ENCODE measurements at regions not wholly inside any gene's neighbourhood (a gene's known extent, or its start where the extent isn't known, plus 50 kb on each side); places are given as distances from the start of the nearest gene placed in this dataset.
A peak's percentile ranks its signal among the peaks of the same experiment; 100 is the strongest.

- no peak overlapping the region for H3K4me3 ChIP-seq (ENCODE audit: low read length)
- no peak for DNase-seq (ENCODE audit: low read depth)
- no peak for TF ChIP-seq CTCF (conservative IDR thresholded peaks at IDR 0.05; ENCODE audit: low read length)
Measured at GRCh38 chr6:11414176-11414963, 123.2 kb upstream of the TMEM170B start.

GRCh38 chr6:11413728-11414127, 123.8 kb upstream of the TMEM170B start:
- no peak overlapping the region for H3K4me3 ChIP-seq (ENCODE audit: low read length)
- TF ChIP-seq CTCF (conservative IDR thresholded peaks at IDR 0.05; ENCODE audit: low read length), result no peak
- peak; percentile 70 for DNase-seq (ENCODE audit: low read depth)

GRCh38 chr6:11413117-11413687, 124.3 kb upstream of the TMEM170B start:
- DNase-seq (ENCODE audit: low read depth), result no peak
- no peak for TF ChIP-seq CTCF (conservative IDR thresholded peaks at IDR 0.05; ENCODE audit: low read length)
- H3K4me3 ChIP-seq (ENCODE audit: low read length), result no peak overlapping the region

GRCh38 chr6:11412616-11413015, 124.9 kb upstream of the TMEM170B start:
- no peak for DNase-seq (ENCODE audit: low read depth)
- H3K4me3 ChIP-seq (ENCODE audit: low read length), result no peak overlapping the region
- no peak for TF ChIP-seq CTCF (conservative IDR thresholded peaks at IDR 0.05; ENCODE audit: low read length)

GRCh38 chr6:11412011-11412424, 125.5 kb upstream of the TMEM170B start:
- no peak overlapping the region for H3K4me3 ChIP-seq (ENCODE audit: low read length)
- no peak for TF ChIP-seq CTCF (conservative IDR thresholded peaks at IDR 0.05; ENCODE audit: low read length)
- peak; percentile 67 for DNase-seq (ENCODE audit: low read depth)

- no peak for DNase-seq (ENCODE audit: low read depth)
- TF ChIP-seq CTCF (conservative IDR thresholded peaks at IDR 0.05; ENCODE audit: low read length), result no peak
- H3K4me3 ChIP-seq (ENCODE audit: low read length), result no peak overlapping the region
Measured at GRCh38 chr6:11411593-11411992, 126.0 kb upstream of the TMEM170B start.
